Colonic mucosa (tissue), 4 donors: ENCODE measurements at regions not wholly inside any gene's neighbourhood (a gene's known extent, or its start where the extent isn't known, plus 50 kb on each side); places are given as distances from the start of the nearest gene placed in this dataset.

ENCODE experiments used
- DNase-seq: peaks from one replicate; pipeline ENCODE4 v3.0.0-alpha.2; 2020
- H3K27ac ChIP-seq: fragments of 200-600 bp; one replicate; pipeline ENCODE4 v1.8.0; 2021
- H3K27me3 ChIP-seq: fragments of 200-600 bp; one replicate; pipeline ENCODE4 v1.8.0; 2021
- H3K36me3 ChIP-seq: fragments of 200-600 bp; one replicate; pipeline ENCODE4 v1.8.0; 2021
- H3K4me1 ChIP-seq: fragments of 200-600 bp; one replicate; pipeline ENCODE4 v1.8.0; 2021; ENCODE audit warnings: mild to moderate bottlenecking
- H3K4me3 ChIP-seq: fragments of 200-600 bp; one replicate; pipeline ENCODE4 v1.8.0; 2021
- H3K9ac ChIP-seq, 2 donors: one replicate each; pipeline ENCODE4 v1.7.0; 2013; ENCODE audit warnings: control low read depth in 2 of 2, low read depth in 2 of 2, low read length in 2 of 2
- H3K9me3 ChIP-seq: fragments of 200-600 bp; one replicate; pipeline ENCODE4 v1.8.0; 2021
- CTCF ChIP-seq: fragments of 200-600 bp; IDR thresholded peaks from one replicate; pipeline ENCODE4 v1.8.0; 2022; ENCODE audit warnings: antibody characterized with exemption, mild to moderate bottlenecking
- intact Hi-C: fragments of 100-400 bp; cut with DNase I; formaldehyde crosslinking; loops from one replicate; pipeline ENCODE4 v1.14.1; 2022
- donor health status: healthy.
- donor health status: DM: no; HTN: no; CAD: no.
- donor health status: DM: no; HTN: no; CAD: no.

- intact Hi-C loops: no loop called here
- no peak for TF ChIP-seq CTCF
- no peaks in the 10 kb centered on the region for H3K36me3 ChIP-seq
Measured at GRCh38 chr6:14724549-14724948, 521.3 kb upstream of the JARID2 start.

GRCh38 chr6:14726816-14727493 lies 518.9 kb upstream of the JARID2 start:
- Histone ChIP-seq H3K4me3 (no peak overlapping the region), H3K27ac (no peak overlapping the region), H3K4me1 (no peaks in the 10 kb centered on the region), H3K9me3 (no peaks in the 10 kb centered on the region), H3K9ac (no peak overlapping the region), H3K27me3 (no peaks in the 10 kb centered on the region), H3K36me3 (no peaks in the 10 kb centered on the region)
- TF ChIP-seq CTCF: no peak
- DNase-seq: no peak
- intact Hi-C loops: no loop called here

More at GRCh38 chr6:14724549-14724948, 521.3 kb upstream of the JARID2 start:
- H3K9ac ChIP-seq: no peak overlapping the region
- H3K4me3 ChIP-seq: no peak overlapping the region
- H3K27me3 ChIP-seq: no peaks in the 10 kb centered on the region
- no peak for DNase-seq
- peaks cover 8% of the 10 kb centered on the region for H3K4me1 ChIP-seq
- no peak overlapping the region for H3K27ac ChIP-seq
- no peaks in the 10 kb centered on the region for H3K9me3 ChIP-seq

GRCh38 chr6:14727494-14728395 lies 518.1 kb upstream of the JARID2 start:
- Histone ChIP-seq H3K4me3 (no peak overlapping the region), H3K27ac (no peak overlapping the region), H3K9me3 (no peaks in the 10 kb centered on the region), H3K9ac (no peak overlapping the region), H3K27me3 (no peaks in the 10 kb centered on the region), H3K4me1 (no peaks in the 10 kb centered on the region), H3K36me3 (no peaks in the 10 kb centered on the region)
- DNase-seq: no peak
- TF ChIP-seq CTCF: no peak
- intact Hi-C loops: no loop called here

- TF ChIP-seq CTCF: no peak
- intact Hi-C loops: no loop called here
- Histone ChIP-seq H3K4me1 (no peaks in the 10 kb centered on the region), H3K9ac (no peak overlapping the region), H3K4me3 (no peak overlapping the region), H3K36me3 (no peaks in the 10 kb centered on the region), H3K27me3 (no peaks in the 10 kb centered on the region), H3K9me3 (no peaks in the 10 kb centered on the region), H3K27ac (no peak overlapping the region)
- peak; percentile 36 for DNase-seq
Measured at GRCh38 chr6:14728396-14729024, 517.4 kb upstream of the JARID2 start.

- intact Hi-C loops: no loop called here
- no peaks in the 10 kb centered on the region for H3K4me1 ChIP-seq
- H3K36me3 ChIP-seq: no peaks in the 10 kb centered on the region
- H3K9ac ChIP-seq: no peak overlapping the region
- H3K27me3 ChIP-seq: no peaks in the 10 kb centered on the region
- H3K27ac ChIP-seq: no peak overlapping the region
- H3K4me3 ChIP-seq: no peak overlapping the region
- no peaks in the 10 kb centered on the region for H3K9me3 ChIP-seq
- no peak for DNase-seq
- no peak for TF ChIP-seq CTCF
Measured at GRCh38 chr6:14729129-14729871, 516.6 kb upstream of the JARID2 start.
